Endodermal cell (in vitro differentiated cells): ENCODE measurements at regions not wholly inside any gene's neighbourhood (a gene's known extent, or its start where the extent isn't known, plus 50 kb on each side); places are given as distances from the start of the nearest gene placed in this dataset.
"Not testable (repeated sequence)": the region's sequence is repeated elsewhere in the genome, so short reads cannot be mapped to it uniquely, and the experiment has no call there.

Experiments
- DNase-seq: peaks from one replicate; pipeline ENCODE4 v3.0.0-alpha.2; 2017
- H3K27ac ChIP-seq: 2 replicates; pipeline ENCODE4 v1.5.1; 2013; ENCODE audit warnings: mild to moderate bottlenecking, low read depth, low read length, moderate library complexity
- H3K27me3 ChIP-seq: 2 replicates; pipeline ENCODE4 v1.6.1; 2013; ENCODE audit warnings: mild to moderate bottlenecking, low read length, moderate library complexity; ENCODE audit not compliant: insufficient read depth, control insufficient read depth, poor library complexity, severe bottlenecking
- H3K36me3 ChIP-seq: 2 replicates; pipeline ENCODE4 v1.7.0; 2013; ENCODE audit warnings: mild to moderate bottlenecking, low read length, moderate library complexity; ENCODE audit not compliant: control insufficient read depth, insufficient read depth
- H3K4me1 ChIP-seq: one replicate; pipeline ENCODE4 v1.7.0; 2013; ENCODE audit warnings: low read length; ENCODE audit not compliant: control insufficient read depth, insufficient read depth
- H3K4me3 ChIP-seq: 2 replicates; pipeline ENCODE4 v1.5.1; 2013; ENCODE audit warnings: mild to moderate bottlenecking, low read length, moderate library complexity
- H3K9ac ChIP-seq: 2 replicates; pipeline ENCODE4 v1.6.1; 2013; ENCODE audit warnings: mild to moderate bottlenecking, low read length, moderate library complexity; ENCODE audit not compliant: poor library complexity, severe bottlenecking; ENCODE audit errors: extremely low read depth
- H3K9me3 ChIP-seq: 2 replicates; pipeline ENCODE4 v1.6.1; 2013; ENCODE audit warnings: mild to moderate bottlenecking, low read length, moderate library complexity; ENCODE audit not compliant: control insufficient read depth
- H3K27ac Mint-ChIP-seq: 2 replicates; pipeline ENCODE4 v1.8.0; 2020; ENCODE audit warnings: mixed read lengths
- H3K27me3 Mint-ChIP-seq: 2 replicates; pipeline ENCODE4 v1.8.0; 2021; ENCODE audit warnings: mild to moderate bottlenecking, mixed read lengths; ENCODE audit not compliant: insufficient read depth
- H3K36me3 Mint-ChIP-seq: 2 replicates; pipeline ENCODE4 v1.8.0; 2020; ENCODE audit warnings: low read depth, mixed read lengths
- H3K4me1 Mint-ChIP-seq: 2 replicates; pipeline ENCODE4 v1.8.0; 2020; ENCODE audit warnings: mixed read lengths
- H3K4me3 Mint-ChIP-seq: 2 replicates; pipeline ENCODE4 v1.8.0; 2020; ENCODE audit warnings: mild to moderate bottlenecking, moderate library complexity, mixed read lengths
- H3K9me3 Mint-ChIP-seq: 2 replicates; pipeline ENCODE4 v1.8.0; 2020; ENCODE audit warnings: mild to moderate bottlenecking, mixed read lengths
- CTCF ChIP-seq: fragments of 200-600 bp; sonication (generic); conservative IDR thresholded peaks from 2 replicates; pipeline ENCODE4 v1.5.0; 2021; ENCODE audit warnings: antibody characterized with exemption, mild to moderate bottlenecking
- WGBS, 2 experiments: methylation state at CpG; one replicate each; pipeline versions ENCODE4 v1.1.5 to v1.1.7; 2013; ENCODE audit warnings: missing lambda C conversion rate in 2 of 2, mixed read lengths in 1 of 2; ENCODE audit not compliant: insufficient coverage in 1 of 2, insufficient read length in 1 of 2; 5-methylcytosine and 5-hydroxymethylcytosine counted together

DNA sequence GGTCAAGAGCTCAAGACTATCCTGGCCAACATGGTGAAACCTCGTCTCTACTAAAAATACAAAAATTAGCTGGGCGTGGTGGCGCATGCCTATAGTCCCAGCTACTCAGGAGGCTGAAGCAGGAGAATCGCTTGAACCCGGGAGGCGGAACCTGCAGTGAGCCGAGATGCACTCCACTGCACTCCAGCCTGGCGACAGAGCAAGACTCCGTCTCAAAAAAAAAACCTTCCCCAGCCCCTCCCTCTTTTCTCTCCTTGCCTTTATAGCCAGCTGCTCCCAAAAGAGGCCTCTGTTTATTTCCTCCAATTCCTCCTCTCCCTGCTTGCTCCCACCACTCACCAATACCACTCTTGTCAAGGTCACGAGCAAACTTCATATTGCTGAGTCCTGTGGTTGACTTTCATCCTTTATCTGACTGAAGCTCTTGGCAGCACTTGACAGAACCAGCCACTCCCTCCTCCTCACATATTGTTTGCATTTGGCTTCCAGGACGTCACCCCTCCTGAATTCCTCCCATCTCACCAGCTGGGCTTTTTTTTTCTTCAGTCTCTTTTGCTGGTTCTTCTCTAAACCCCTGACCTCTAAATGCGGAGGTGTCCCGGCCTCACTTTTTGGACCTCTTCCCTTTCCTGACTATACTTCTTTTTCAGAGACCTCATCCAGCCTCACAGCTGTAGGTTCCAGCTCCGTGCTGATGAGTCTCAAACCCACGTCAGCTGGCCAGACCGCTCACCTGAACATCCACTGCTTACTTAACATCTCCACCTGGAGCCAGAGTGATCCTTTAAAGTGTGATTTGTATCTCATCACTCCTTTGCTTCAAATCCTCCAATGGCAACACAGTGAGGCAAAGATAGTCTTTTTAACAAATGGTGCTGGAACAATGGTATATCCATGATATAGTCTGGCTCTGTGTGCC lies 84.6 kb upstream of the CAB39 start:
- Mint-ChIP-seq H3K4me3 (no peak overlapping the region), H3K27me3 (no peaks in the 10 kb centered on the region)
- WGBS, 2 experiments = 85 to 87% methylated on average over 11 to 16 of the region's 16 CpGs

GRCh38 chr2:230631470-230631869 lies 81.2 kb upstream of the CAB39 start:
- no peak for DNase-seq
- Histone ChIP-seq H3K4me1 (peaks cover 10% of the 10 kb centered on the region), H3K4me3 (no peak overlapping the region), H3K9ac (no peak overlapping the region), H3K36me3 (no peaks in the 10 kb centered on the region), H3K27ac (no peak overlapping the region), H3K9me3 (no peaks in the 10 kb centered on the region), H3K27me3 (no peaks in the 10 kb centered on the region)
- H3K4me1 Mint-ChIP-seq = peaks cover 17% of the 10 kb centered on the region
- no peak overlapping the region for H3K27ac Mint-ChIP-seq
- H3K4me3 Mint-ChIP-seq = no peak overlapping the region
- no peaks in the 10 kb centered on the region for H3K36me3 Mint-ChIP-seq
- TF ChIP-seq CTCF = no peak
- 84 to 86% methylated on average over 2 to 3 of the region's 4 CpGs for WGBS, 2 experiments
- H3K27me3 Mint-ChIP-seq = no peaks in the 10 kb centered on the region
- H3K9me3 Mint-ChIP-seq = no peaks in the 10 kb centered on the region

More for the DNA sequence above, 84.6 kb upstream of the CAB39 start:
- H3K9me3 Mint-ChIP-seq = peaks cover 6% of the 10 kb centered on the region
- Histone ChIP-seq H3K27ac (no peak overlapping the region), H3K36me3 (no peaks in the 10 kb centered on the region), H3K27me3 (no peaks in the 10 kb centered on the region), H3K9me3 (no peaks in the 10 kb centered on the region), H3K9ac (no peak overlapping the region), H3K4me3 (no peak overlapping the region), H3K4me1 (peaks cover 10% of the 10 kb centered on the region)
- no peak overlapping the region for H3K27ac Mint-ChIP-seq
- H3K36me3 Mint-ChIP-seq = no peaks in the 10 kb centered on the region
- no peak for DNase-seq
- no peak for TF ChIP-seq CTCF
- H3K4me1 Mint-ChIP-seq = peaks cover 17% of the 10 kb centered on the region

DNA sequence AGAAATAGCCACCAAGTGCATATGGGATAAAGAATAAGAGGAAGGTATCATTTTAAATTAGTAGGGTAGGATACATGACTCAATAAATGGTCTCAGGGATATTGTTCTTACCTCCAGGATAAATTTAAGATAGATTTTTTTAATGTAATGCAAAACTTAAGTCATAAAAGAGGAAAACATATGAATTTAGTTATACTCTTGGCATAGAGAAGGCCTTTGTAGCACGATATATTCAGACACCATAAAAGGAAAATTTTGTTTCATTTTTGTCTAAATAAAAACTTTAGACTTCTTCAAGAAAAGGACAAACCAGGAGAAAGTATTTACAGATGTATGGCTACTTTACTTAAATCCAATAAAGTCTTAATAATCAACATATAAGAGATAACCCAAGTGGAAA lies 78.5 kb upstream of the CAB39 start:
- Mint-ChIP-seq H3K27me3 (no peaks in the 10 kb centered on the region), H3K27ac (no peak overlapping the region), H3K36me3 (no peaks in the 10 kb centered on the region), H3K4me3 (no peak overlapping the region), H3K4me1 (peaks cover 4% of the 10 kb centered on the region), H3K9me3 (no peaks in the 10 kb centered on the region)
- Histone ChIP-seq H3K4me3 (no peak overlapping the region), H3K27me3 (no peaks in the 10 kb centered on the region), H3K36me3 (no peaks in the 10 kb centered on the region), H3K9me3 (no peaks in the 10 kb centered on the region), H3K9ac (no peak overlapping the region), H3K4me1 (peaks cover 1% of the 10 kb centered on the region), H3K27ac (no peak overlapping the region)
- DNase-seq = no peak
- 100% methylated on average over 1 of the region's 1 CpG; no CpG with 5 or more reads in 1 of the 2 experiments for WGBS, 2 experiments
- TF ChIP-seq CTCF = no peak

GRCh38 chr2:230634721-230635313 lies 77.8 kb upstream of the CAB39 start:
- not testable (repeated sequence) for H3K4me1 ChIP-seq, H3K36me3 Mint-ChIP-seq, H3K9me3 ChIP-seq, H3K4me3 Mint-ChIP-seq, H3K4me1 Mint-ChIP-seq, H3K4me3 ChIP-seq, H3K27me3 Mint-ChIP-seq, H3K27ac ChIP-seq, H3K27me3 ChIP-seq, H3K36me3 ChIP-seq, H3K27ac Mint-ChIP-seq, H3K9ac ChIP-seq, H3K9me3 Mint-ChIP-seq
- WGBS, 2 experiments = 90 to 100% methylated on average over 1 to 5 of the region's 5 CpGs
- DNase-seq = peak; percentile 20
